Sigmoid colon (tissue), 3 donors: ENCODE measurements at regions not wholly inside any gene's neighbourhood (a gene's known extent, or its start where the extent isn't known, plus 50 kb on each side); places are given as distances from the start of the nearest gene placed in this dataset.

Experiments
- CTCF ChIP-seq, 4 experiments: fragments of 450-650 bp in 3 of 4; fragments of 200-600 bp in 1 of 4; IDR thresholded peaks; one replicate each; pipeline ENCODE4 v1.5.1; 2016 to 2019; ENCODE audit warnings: antibody characterized with exemption in 4 of 4, mild to moderate bottlenecking in 3 of 4, moderate library complexity in 2 of 4
- POLR2A ChIP-seq, 2 donors: fragments of 450-650 bp; IDR thresholded peaks; one replicate each; pipeline ENCODE4 v1.6.1; 2016; ENCODE audit warnings: antibody characterized with exemption in 2 of 2, mild to moderate bottlenecking in 2 of 2, moderate library complexity in 2 of 2

GRCh38 chr20:25987073-25987927, 290.6 kb upstream of the ZNF337 start:
- peak in 1 of 4 experiments; percentile 33 for TF ChIP-seq CTCF (IDR thresholded peaks at IDR 0.05)
- no peak for TF ChIP-seq POLR2A (IDR thresholded peaks at IDR 0.05)
